ENCODE measurements at regions not wholly inside any gene's neighbourhood (a gene's known extent, or its start where the extent isn't known, plus 50 kb on each side); places are given as distances from the start of the nearest gene placed in this dataset.

DNA sequence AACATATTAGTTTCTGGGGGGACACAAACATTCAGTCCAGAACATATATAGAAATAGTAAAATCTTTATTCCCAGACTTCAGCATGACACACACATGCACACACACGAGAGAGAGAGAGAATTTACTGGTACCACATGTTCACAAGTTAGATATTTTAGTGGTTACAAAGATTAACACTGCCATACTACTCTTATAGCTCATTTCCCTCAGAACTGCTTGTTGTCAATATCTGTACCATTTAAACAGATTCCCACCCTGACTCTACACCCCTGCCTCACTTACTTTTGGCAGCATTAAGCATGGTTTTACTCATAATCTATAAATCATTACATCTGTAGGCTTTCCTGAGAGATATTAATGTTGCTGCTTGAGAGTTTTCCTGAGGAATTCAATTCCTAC is 524.7 kb upstream of the HTR2A start:
- DNase-seq (ENCODE audit: low read depth, low spot score) (no peak), FAIRE-seq (no peak)
- H4K20me1 ChIP-seq (ENCODE audit: control insufficient read depth, extremely low read depth, insufficient read depth, low read length) = no peaks in the 10 kb centered on the region
- no peak overlapping the region for H3K9ac ChIP-seq (ENCODE audit: control insufficient read depth, extremely low read depth, insufficient read depth, low read length)
- H3K9me1 ChIP-seq (ENCODE audit: control insufficient read depth, extremely low read depth, insufficient read depth, low read length) = no peaks in the 10 kb centered on the region
- H3K79me2 ChIP-seq (ENCODE audit: control insufficient read depth, insufficient read depth, low read length) = no peaks in the 10 kb centered on the region
- TF ChIP-seq EZH2 (IDR thresholded peaks at IDR 0.05; ENCODE audit: low read length) = no peak
- TF ChIP-seq, protein P1, sequence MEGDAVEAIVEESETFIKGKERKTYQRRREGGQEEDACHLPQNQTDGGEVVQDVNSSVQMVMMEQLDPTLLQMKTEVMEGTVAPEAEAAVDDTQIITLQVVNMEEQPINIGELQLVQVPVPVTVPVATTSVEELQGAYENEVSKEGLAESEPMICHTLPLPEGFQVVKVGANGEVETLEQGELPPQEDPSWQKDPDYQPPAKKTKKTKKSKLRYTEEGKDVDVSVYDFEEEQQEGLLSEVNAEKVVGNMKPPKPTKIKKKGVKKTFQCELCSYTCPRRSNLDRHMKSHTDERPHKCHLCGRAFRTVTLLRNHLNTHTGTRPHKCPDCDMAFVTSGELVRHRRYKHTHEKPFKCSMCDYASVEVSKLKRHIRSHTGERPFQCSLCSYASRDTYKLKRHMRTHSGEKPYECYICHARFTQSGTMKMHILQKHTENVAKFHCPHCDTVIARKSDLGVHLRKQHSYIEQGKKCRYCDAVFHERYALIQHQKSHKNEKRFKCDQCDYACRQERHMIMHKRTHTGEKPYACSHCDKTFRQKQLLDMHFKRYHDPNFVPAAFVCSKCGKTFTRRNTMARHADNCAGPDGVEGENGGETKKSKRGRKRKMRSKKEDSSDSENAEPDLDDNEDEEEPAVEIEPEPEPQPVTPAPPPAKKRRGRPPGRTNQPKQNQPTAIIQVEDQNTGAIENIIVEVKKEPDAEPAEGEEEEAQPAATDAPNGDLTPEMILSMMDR (optimal IDR thresholded peaks at IDR 0.05 in 1 of 3, IDR thresholded peaks at IDR 0.05 in 1 of 3, conservative IDR thresholded peaks at IDR 0.05 in 1 of 3; ENCODE audit: extremely low read depth in 1 of 3, insufficient read depth in 2 of 3, low read length in 3 of 3) = no peak
- H3K4me1 ChIP-seq (ENCODE audit: control insufficient read depth, extremely low read depth, insufficient read depth, low read length) = no peaks in the 10 kb centered on the region
- no peaks in the 10 kb centered on the region for H3K36me3 ChIP-seq (ENCODE audit: control insufficient read depth in 2 of 2, extremely low read depth in 1 of 2, insufficient read depth in 2 of 2, low read length in 2 of 2)
- H3K4me2 ChIP-seq (ENCODE audit: control insufficient read depth, extremely low read depth, insufficient read depth, low read depth, low read length) = no peak overlapping the region
- H3K4me3 ChIP-seq (ENCODE audit: control insufficient read depth in 2 of 3, extremely low read depth in 1 of 3, insufficient read depth in 2 of 3, low read depth in 1 of 3, low read length in 3 of 3) = no peak overlapping the region
- dilution Hi-C loops (cut with MboI; ENCODE audit: extremely low pct_ligation_motif_present, low sequenced_read_pairs) = no loop called here
- no peak overlapping the region for H2AFZ ChIP-seq (ENCODE audit: control insufficient read depth, low read length)
- no peaks in the 10 kb centered on the region for H3K27me3 ChIP-seq (ENCODE audit: control insufficient read depth, extremely low read depth, insufficient read depth, low read length)
- H3K9me3 ChIP-seq (ENCODE audit: control insufficient read depth, low read depth, low read length) = no peaks in the 10 kb centered on the region
- H3K27ac ChIP-seq (ENCODE audit: control insufficient read depth, insufficient read depth, low read length) = no peak overlapping the region

GRCh38 chr13:47420568-47420967 is 523.7 kb upstream of the HTR2A start:
- no peaks in the 10 kb centered on the region for H3K27me3 ChIP-seq (ENCODE audit: control insufficient read depth, extremely low read depth, insufficient read depth, low read length)
- no peak overlapping the region for H2AFZ ChIP-seq (ENCODE audit: control insufficient read depth, low read length)
- no peak overlapping the region for H3K4me3 ChIP-seq (ENCODE audit: control insufficient read depth in 2 of 3, extremely low read depth in 1 of 3, insufficient read depth in 2 of 3, low read depth in 1 of 3, low read length in 3 of 3)
- no peak overlapping the region for H3K27ac ChIP-seq (ENCODE audit: control insufficient read depth, insufficient read depth, low read length)
- no peak overlapping the region for H3K4me2 ChIP-seq (ENCODE audit: control insufficient read depth, extremely low read depth, insufficient read depth, low read depth, low read length)
- no peaks in the 10 kb centered on the region for H3K36me3 ChIP-seq (ENCODE audit: control insufficient read depth in 2 of 2, extremely low read depth in 1 of 2, insufficient read depth in 2 of 2, low read length in 2 of 2)
- no peak overlapping the region for H3K9ac ChIP-seq (ENCODE audit: control insufficient read depth, extremely low read depth, insufficient read depth, low read length)
- no peak for TF ChIP-seq EZH2 (IDR thresholded peaks at IDR 0.05; ENCODE audit: low read length)
- TF ChIP-seq, protein P1 (optimal IDR thresholded peaks at IDR 0.05 in 1 of 3, IDR thresholded peaks at IDR 0.05 in 1 of 3, conservative IDR thresholded peaks at IDR 0.05 in 1 of 3; ENCODE audit: extremely low read depth in 1 of 3, insufficient read depth in 2 of 3, low read length in 3 of 3) = no peak
- dilution Hi-C loops (cut with MboI; ENCODE audit: extremely low pct_ligation_motif_present, low sequenced_read_pairs) = no loop called here
- no peaks in the 10 kb centered on the region for H3K9me3 ChIP-seq (ENCODE audit: control insufficient read depth, low read depth, low read length)
- no peaks in the 10 kb centered on the region for H3K4me1 ChIP-seq (ENCODE audit: control insufficient read depth, extremely low read depth, insufficient read depth, low read length)
- DNase-seq (ENCODE audit: low read depth, low spot score) = no peak
- no peaks in the 10 kb centered on the region for H3K9me1 ChIP-seq (ENCODE audit: control insufficient read depth, extremely low read depth, insufficient read depth, low read length)
- H3K79me2 ChIP-seq (ENCODE audit: control insufficient read depth, insufficient read depth, low read length) = no peaks in the 10 kb centered on the region
- no peaks in the 10 kb centered on the region for H4K20me1 ChIP-seq (ENCODE audit: control insufficient read depth, extremely low read depth, insufficient read depth, low read length)
- no peak for FAIRE-seq
